ENCODE measurements at regions not wholly inside any gene's neighbourhood (a gene's known extent, or its start where the extent isn't known, plus 50 kb on each side); places are given as distances from the start of the nearest gene placed in this dataset.

- no peak for TF ChIP-seq POLR2A (IDR thresholded peaks at IDR 0.05)
- peak in 3 of 6 experiments; percentile 18 to 26 (median 25) for TF ChIP-seq CTCF (IDR thresholded peaks at IDR 0.05)
Measured at GRCh38 chr4:60865273-60865672, 334.9 kb upstream of the ADGRL3 start.
